NCI-H1048 (cell line): ENCODE measurements at regions not wholly inside any gene's neighbourhood (a gene's known extent, or its start where the extent isn't known, plus 50 kb on each side); places are given as distances from the start of the nearest gene placed in this dataset.

Experiments used
- DNase-seq: peaks from one replicate; lab custom pipeline; 2025; lab: John Stamatoyannopoulos, UW

GRCh38 chr12:24143928-24144327, 194.5 kb upstream of the SOX5 start:
- no peak for DNase-seq

DNA sequence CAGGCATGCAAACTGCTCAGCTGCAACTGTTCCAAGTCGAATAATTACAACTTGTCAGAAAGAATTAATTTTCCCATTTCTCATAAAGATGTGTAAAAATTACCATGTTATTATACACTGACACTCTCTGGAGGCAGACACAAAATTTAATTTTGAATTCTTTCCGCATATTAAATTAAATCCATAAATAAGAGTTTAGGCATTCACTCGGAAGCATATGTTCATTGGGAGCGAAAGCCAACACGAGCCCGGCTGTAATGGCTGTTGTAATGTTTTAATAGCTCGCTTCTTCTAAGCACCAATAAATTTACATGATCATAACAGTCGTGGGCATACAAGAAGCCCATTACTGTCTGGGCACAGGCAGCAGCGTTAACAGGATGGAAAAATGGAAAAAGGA, 189.6 kb upstream of the SOX5 start:
- DNase-seq: no peak

DNA sequence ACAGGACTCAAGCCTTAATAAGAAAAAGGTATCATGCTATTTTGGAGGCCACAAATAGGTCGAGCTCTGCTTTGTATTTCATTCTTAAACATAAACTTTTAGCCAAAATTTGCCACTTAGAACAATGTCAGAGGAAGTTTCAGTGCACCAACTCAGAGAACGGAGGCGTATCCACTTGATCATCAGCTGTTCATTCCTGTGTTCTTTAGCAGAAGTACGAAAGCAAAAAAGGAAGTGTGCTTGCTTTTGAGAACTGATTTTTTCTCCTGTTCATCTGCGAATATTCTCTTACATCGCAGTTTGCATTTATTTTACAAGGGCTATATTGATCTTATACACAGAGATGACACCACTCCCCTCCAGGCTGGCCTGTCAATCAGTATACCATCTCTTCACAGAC, 188.6 kb upstream of the SOX5 start:
- no peak for DNase-seq

- no peak for DNase-seq
Observed at GRCh38 chr12:24135158-24135850, 185.8 kb upstream of the SOX5 start.

DNA sequence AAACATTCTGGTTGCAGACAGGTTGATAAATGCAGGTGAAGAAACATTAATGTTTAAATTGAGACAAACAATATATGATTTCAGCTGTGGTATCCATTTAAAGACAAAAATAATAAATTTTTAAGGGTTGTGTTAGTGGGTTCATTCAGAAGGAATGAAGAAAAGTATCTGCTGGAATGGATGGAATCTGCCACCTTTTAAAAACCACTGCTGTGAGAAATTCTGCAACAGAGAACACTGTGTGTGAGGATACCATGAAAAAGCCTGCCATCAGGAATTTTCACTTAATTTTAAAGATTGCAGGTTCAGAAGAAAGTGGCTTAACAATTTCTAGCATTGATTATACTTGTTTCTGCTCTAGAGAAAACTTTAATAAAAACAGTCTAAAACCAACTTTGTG, 184.6 kb upstream of the SOX5 start:
- no peak for DNase-seq

- DNase-seq: no peak
Observed at GRCh38 chr12:24133384-24133783, 183.9 kb upstream of the SOX5 start.

DNA sequence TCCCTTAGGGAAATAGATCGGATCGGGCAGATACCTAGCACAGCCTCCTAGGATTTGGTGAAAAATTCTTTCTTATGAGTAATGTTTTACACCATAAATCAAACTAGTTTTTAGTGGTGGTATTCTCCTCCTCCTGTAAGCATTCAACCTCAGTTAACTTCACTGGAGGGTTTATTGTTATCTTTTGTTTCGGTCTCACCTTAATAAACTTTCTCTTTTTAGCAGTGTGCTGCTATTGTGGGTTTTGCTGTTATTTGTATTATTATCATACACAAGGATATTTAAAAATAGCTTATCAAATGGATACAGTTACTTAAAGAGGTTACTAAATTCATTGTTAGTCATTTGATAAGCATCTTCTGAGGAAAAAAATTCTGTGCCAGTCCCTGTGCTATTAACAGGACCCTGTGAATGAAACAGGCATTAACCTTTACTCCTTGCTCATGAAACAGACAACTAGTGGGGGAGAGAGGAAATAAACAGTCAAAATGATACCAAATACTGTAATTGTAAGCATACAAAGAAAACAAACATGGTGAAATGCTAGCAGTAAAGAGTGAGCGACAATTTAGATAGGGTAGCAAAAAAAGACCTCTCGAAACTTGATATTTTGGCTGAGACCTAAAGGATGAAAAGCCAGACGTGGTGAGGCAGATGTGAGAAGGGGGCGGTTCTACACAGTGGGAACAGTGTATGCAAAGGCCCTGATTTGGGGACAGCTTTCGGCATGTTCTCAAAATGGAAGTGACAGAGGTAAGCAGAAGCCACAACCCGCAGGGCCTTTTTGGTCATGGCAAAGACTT, 178.7 kb upstream of the SOX5 start:
- no peak for DNase-seq

GRCh38 chr12:24125280-24125679, 175.8 kb upstream of the SOX5 start:
- DNase-seq: no peak

DNA sequence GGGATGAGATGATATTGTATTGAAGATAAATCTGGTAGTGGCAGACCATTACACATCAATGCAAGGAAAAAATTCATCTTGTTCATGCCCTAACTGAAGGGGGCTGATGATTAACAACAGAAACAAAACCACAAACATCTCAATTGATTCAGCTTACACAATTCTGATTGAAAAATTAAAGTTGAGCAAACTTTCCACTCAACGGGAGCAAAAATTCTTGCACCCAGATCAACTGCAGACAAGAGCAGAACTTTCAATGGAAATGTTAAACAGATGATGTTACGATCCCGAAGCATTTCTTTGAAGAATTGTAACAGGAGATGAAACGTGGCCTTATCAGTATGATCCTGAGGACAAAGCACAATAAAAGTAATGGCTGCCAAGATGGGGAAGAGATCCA, 172.4 kb upstream of the SOX5 start:
- DNase-seq: no peak

- no peak for DNase-seq
Observed at GRCh38 chr12:24118668-24119067, 169.2 kb upstream of the SOX5 start.

GRCh38 chr12:24116548-24116947, 167.1 kb upstream of the SOX5 start:
- DNase-seq: no peak

DNA sequence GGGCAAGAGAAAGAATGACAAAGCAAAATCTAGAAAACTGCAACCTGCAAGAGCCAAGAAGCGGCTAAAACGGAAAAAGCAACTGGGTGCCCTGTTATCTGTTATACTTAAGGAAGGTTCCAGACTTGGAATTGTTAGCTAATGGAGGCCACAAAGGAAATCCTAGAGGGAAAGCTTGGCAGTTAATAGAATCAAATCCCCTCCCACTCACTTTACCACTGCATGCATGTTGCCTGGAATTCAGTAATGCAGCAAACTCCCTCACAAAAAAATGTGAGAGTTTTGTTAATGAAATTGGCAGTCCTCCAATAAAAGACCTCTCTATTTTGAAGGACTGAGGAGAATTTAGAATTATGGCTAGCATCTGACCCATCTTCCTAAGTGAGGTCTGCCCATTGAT, 164.2 kb upstream of the SOX5 start:
- no peak for DNase-seq

GRCh38 chr12:24111616-24112015, 162.1 kb upstream of the SOX5 start:
- DNase-seq: no peak

DNA sequence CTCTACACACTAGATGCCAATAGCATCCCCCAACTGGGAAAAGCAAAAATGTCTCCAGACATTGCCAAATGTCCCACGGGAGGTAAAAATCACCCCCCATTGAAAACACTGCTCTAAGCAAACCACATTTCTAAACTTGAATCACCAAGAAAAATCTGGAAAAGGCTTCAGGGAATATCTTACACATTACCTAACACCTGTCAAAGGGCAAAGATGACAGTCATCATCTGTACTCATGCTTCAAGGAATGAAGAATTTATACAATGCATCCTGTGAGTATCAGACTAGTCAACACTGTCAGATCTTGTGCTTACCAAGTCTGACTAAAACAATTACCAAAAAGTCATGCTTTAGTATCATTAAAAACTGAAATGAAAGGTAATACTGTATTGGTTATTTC, 161.6 kb upstream of the SOX5 start:
- no peak for DNase-seq

DNA sequence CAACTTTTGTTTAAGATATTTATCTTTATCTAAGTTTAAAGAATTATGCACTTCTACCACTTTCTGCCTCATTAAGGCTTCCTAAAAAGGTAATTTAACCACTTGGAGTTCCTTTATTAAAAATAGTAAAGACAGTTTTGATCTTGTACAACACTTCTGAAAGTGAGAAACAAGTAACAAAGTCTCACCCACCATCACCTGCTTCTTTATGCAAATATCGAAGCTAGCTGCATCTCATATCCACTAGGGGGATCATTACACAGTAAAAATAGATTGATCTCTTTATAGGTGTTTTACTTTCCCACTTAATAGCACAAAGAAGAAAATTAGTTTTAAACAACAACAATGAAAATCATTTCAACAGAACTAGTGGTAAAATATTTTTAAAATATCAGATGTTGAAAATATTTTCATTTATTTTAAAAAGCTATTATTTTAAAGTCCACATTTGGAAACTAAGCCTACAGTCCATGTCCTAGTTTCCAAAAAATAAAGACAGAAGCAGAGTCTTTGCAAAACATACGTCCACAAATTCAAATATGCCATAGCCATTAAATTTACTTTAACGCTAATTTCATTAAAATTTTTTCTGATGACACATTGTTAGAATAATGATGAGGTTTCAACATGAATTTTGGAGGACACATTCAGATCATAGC, 160.0 kb upstream of the SOX5 start:
- DNase-seq: no peak

GRCh38 chr12:24102676-24103075, 153.2 kb upstream of the SOX5 start:
- no peak for DNase-seq

DNA sequence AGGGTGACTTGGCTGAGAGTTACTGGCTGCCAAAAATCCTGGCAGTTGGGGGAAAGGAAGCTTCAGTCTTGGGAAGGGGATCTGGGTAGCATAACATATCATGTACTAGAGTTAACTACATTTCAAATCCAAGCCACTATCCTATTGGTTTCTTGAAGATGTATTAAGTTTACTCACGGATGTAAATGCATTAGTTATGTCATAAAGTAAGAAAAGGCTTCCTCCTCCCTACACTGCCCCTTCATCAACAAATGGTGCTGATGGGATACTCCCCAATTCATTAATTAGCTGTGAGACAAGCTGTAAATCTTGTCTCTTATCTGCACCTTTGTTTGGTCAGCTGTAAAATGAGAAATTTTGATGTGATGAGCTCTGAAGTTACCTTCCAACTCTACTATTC, 150.1 kb upstream of the SOX5 start:
- DNase-seq: no peak

GRCh38 chr12:24095245-24095644, 145.8 kb upstream of the SOX5 start:
- no peak for DNase-seq

- no peak for DNase-seq
Observed at GRCh38 chr12:24089510-24089890, 140.0 kb upstream of the SOX5 start.

- no peak for DNase-seq
Observed at GRCh38 chr12:24088751-24089509, 139.5 kb upstream of the SOX5 start.

GRCh38 chr12:24087294-24087693, 137.8 kb upstream of the SOX5 start:
- DNase-seq: no peak

DNA sequence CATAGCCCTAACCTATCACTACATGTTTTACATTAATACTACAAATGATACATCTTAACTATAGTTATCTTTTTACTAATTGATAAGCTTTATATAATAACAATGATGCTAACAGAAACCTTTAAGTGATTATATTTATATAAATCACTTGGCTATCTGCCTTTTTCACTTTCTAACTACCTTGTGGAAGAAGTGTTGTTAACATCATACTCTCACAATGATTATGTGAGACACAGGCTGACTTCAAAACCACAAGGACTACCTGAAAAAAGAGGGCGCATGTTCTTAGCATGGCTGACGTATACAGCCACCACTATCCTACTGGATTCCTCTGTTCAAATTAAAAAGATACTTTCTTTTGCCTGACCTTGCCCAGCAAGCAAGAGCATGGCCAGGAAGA, 135.3 kb upstream of the SOX5 start:
- no peak for DNase-seq

DNA sequence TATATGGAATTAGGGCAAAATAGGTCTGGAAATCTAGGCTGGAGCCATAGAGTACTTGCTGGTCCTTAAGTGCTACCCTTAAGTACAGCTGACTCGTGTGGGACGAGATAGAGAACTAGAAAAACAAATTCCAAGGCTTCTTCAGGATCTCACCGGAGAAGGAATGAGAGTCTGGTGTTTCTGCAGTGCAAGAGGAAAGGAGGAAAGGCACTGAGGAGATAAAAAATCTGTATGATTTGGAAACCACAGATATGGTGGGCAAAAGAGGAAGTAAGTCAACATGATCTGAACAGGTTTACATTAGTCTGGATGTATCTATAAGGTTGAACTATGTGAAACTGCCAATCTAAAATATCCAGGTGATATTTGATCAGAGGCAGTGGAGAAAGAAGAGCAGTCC, 134.4 kb upstream of the SOX5 start:
- DNase-seq: no peak
